HG02678 (cell line): ENCODE measurements at regions not wholly inside any gene's neighbourhood (a gene's known extent, or its start where the extent isn't known, plus 50 kb on each side); places are given as distances from the start of the nearest gene placed in this dataset.

ENCODE experiments used
- ATAC-seq: cut with Tn5 transposase; IDR thresholded peaks from one replicate; pipeline ENCODE4 v1.9.1; 2021; ENCODE audit warnings: mild to moderate bottlenecking, moderate library complexity; ENCODE audit not compliant: unreplicated experiment

DNA sequence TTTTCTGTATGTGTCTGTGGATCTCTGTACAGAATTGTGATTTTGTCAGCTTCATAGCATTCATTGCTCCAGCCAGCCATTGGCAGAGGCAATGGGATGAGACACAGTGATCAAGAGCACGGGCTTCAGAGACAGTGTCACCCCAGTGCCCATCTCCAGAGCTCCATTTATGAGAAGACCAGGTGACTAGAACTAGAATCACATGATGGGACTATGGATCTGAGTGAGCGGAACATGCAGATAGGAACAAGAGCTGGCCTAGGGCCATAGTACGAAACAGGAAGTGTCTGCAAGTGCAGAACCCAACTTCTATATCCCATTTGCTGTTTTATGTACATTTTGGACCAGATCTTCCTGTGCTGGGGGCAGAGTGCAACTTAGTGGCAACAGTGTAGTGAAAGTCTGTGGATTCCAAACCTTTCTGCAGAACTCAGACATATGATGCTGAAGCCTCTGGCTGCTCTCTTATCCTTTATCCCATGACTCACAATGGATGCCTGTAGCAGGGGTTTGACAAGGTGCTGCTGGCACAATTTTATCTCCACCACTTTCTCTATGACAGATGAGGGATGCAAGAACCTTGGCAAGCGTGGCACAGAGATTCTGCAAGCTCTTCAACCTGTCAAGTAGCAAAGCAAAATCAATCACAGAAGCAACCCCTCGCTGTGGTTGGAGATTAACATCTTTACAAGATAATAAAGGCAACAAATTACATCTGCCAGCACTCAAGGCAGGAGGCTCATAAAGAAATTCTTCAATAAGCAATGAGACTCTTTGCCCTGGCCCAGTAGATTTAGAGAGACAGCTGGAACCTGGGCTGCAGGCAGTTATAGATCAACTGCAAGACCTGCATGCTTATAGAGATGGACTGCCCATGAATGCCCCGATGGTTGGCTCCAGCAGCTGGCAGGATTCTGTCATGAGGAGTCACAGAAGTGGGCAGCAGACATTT, 681.3 kb downstream of the TNS3 start:
- no peak for ATAC-seq

DNA sequence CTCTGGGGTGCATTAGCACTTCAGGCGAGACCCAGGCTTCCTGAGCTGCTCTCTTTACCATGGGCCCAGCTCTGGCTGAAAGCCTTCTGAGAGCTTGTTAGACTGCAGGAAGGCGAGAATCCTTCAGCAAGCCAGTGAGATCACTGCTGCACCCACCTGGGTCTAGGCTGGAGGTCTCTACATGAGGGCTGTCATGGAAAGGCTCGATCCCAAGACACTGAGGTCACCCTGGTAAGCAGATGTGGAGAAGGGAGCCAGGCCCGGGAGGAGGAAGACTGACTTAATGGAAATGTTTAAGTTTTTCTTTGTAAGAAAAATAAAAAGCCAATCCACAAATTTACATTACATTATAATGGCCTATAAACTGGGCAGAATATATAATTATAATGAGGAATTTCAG, 684.5 kb downstream of the TNS3 start:
- ATAC-seq: no peak

DNA sequence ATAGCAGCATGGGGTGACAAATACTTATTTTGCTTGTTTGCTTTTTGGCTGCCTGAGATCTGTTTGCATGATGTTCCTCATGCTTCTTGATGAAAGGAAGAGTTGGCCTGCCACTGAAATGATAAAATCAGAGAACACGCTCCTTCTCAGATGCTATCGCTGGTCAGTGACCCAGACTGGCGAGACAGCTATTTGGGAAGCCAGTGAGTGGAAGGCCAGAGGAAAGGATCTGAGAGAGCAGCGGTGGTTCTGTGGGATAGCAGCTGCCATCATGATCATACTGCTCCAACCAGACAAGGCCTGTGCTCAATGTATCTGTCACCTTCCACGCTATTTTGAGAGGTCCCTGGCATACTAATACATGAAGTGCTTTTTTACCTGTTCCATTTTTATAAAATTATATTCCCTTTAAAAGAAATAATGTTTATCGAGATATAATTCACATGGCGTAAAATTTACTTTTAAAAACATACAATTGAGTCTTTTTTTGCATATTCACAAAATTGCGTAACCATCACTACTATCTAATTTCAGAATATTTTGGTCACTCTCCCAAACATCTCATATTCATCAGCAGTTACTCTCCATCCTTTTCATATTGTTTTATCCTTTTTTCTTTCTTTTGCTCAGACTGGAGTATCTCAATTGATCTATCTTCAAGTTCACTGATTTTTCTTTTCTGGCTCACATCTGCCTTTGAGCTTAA, 695.1 kb downstream of the TNS3 start:
- ATAC-seq: no peak

DNA sequence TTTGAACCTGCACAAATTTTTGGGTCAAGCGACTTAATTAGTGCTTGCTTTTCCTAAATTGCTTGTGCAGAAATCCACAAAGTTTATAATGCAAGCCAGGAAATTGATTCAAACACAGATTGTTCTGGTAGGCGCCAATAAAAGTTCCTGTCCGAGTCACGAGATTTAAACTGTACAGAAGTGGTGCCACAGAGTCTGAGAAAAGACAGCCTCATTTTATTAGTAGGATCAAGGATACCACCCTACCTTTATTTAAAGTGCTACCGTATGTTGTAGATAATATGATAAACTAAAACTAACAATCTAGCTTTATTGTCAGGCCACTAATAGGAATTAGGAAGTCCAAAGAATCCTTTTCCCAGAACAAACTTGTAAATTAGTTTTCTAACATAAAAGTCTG, 696.7 kb downstream of the TNS3 start:
- ATAC-seq: no peak

DNA sequence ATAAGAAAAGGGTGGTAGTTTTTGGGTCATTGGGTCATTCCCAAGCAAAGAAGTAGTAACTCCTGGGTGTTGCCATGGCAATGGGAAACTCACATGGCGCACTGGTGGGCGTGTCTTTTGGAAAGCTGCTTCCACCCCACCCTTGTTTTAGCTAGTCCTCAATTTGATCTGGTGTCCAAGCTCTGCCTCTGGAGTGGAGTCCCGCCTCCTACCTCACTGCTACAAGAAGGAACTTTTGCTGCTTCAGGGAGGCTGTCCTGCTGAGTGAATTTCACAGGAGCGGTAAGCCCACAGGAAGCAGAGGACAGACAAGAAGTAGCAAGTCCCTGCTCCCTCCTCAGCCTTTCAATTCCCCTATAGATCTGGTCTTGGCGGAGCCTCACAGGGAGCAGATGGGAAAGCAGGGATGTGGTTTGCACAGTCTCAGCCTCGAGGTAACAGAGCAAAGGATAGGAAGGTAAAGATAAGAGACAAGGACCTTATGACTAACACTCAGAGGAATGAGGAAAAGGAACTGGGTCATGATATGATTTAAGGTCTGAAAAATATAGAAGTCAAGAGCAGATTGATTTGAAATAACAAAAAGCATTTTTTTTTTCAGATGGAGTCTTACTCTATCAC, 700.3 kb downstream of the TNS3 start:
- ATAC-seq: no peak

DNA sequence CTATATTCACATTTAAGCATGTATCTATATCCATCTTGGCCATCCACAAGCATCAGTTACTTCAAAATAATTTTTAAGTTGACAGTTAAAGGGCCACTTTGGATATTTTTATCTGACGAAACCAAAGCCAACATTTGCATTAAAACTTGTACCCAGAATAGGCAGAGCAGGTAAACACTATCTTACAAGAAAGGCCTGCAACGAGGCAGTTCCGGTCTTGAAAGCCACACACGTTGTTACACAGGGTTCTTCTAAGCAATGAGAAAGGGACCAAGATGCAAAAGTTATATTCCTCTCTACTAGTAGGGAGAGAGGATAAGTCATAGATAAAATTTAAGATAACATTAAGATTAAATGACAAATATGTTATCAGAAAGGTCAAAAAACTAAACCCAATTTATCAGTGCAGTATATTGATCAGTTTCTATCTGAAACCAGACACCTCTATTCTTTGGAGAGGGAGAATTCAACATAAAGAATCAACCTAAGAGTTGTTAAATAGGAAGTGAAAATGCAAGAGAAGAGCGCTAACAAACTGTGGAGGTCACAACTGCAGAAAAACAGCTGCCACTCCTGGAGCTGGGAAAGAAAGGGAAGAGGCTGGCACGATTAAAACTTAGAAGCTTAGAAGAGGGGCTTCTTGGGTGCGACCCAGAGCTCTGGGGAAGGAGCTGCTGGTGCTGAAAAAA, 701.3 kb downstream of the TNS3 start:
- ATAC-seq: no peak

DNA sequence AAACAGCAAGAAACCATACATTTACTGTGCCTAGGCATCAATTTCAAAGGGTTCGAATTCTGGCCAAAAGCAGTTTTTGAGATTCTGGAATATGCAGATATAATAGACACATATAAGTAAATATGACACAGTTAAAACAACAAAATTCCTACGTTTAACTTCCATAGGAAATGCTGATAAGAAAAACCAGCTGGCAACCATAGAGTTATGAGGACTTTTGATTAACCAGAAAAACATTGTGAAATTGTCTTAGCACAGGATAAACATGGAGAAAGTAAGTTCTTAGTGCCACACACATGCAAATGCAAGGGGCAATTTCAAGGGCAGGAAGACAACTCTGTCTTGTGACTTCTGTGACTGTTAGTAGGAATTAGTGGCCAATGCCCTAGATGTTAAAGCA, 702.1 kb downstream of the TNS3 start:
- ATAC-seq: no peak

DNA sequence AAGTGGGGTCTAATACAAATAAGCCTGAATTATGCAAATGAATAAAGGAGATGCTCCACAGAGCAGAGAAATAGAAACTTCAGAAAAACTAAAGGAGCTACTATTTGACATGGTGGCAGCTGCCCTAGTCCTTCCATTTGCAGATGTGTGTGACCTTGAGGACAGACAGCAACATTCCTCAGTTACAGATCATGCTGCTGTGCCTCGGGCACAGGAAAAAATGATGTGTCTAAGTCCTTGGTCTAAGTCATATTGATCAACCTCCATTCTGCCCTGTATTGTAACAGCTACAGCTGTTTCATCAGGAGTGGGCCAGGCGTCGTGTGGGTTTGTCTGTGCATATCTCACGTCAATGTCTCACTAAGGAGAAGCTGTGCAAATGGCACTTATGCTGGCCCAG, 710.4 kb downstream of the TNS3 start:
- ATAC-seq: no peak

DNA sequence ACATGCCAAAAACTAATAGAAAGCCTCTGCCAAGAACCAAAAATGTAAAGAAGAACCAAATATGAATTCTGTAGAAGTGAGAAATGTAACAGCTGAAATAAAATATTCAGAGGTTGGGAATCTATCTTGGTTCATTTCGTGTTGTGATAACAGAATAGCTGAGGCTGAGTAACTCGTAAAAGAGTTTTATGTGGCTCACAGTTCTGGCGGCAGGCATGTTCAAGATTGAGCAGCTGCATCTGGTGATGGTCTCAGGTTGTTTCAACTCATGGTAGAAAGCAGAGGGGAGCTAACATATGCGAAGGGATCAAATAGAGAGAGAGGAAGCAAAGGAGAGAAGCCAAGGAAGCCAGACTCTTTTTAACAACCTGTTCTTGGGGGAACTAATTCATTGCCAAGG, 717.2 kb downstream of the TNS3 start:
- no peak for ATAC-seq

DNA sequence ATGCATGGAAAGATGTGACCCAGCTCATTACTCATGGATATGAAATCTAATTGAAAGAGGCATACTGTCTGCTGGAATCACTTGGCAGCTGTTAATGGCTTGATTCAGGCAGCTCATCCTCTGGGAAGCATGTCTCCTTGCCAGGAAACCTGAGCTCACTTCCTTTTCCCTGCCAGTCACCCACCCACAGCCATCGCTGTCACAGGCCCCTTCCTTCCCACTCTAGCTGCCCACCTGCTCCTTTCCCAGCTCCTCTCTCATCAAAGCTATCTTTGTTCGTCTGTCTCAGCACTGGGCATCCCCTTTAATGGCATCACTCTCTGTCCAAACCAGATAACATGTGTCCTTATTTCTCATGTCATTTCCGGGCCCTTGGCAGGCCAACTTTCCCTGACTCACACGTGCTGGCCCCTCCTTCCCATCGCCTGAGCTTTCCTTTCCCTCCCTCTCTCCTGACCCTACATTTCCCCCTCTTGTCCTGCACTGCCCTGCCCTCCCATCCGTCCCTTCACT, 721.9 kb downstream of the TNS3 start:
- ATAC-seq: no peak

DNA sequence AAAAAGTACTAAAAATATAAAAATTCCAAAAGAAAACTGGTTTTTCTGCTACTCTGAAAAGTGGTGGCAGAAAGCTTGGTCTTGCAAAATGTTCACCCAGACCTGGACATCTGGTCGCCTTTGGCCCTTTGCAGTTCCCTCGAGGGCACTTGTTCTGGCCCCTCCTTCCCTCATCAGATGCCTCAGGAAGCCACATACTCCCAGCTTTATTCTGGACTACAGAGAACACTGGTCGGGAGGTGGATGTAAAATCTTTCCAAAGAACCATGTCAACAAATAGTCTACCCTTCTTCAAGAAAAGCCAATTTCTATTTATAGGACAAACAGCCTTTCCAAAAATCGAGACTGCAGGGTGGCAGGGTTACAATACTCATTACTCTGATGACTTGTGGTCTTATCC, 726.1 kb downstream of the TNS3 start:
- no peak for ATAC-seq

DNA sequence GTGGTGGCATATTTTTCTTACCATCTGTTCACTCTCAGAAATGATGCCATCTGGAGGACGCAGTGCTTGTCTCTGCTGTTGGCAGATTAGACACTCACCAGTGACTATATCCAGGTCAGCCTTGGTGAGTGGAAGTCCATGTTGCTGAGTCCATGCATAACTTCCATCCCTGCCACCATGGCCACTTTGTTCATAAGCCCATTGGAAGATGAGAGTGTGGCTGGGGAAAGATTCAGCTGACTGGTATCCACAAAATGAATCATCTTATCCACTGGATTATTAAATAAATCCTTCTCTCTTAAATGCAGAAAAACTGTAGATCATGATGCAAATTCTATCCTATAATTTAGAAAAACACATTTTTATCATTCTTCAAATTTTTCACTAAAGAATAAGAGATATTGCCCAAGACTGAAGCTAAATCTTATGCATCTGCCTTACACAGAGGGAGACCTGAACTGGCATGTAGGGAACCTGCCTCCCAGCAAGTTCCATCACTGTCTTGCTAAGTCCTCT, 726.9 kb downstream of the TNS3 start:
- no peak for ATAC-seq

DNA sequence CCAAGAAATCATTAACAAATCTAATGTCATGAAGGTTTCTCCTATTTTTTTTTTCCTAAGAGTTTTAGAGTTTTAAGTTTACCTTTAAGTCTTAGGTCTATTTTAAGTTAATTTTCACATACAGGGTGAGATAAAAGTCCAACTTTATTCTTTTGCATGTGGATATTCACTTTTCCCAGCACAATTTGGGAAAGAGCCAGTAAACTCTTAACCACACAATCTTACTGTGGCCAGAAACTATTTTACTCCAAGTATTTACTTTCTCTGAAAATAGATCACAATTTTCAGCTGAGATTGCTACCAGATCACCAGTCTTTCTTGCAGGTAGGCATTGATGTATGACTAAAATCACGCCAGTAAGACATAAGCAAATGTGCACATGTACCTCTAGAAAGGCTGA, 728.5 kb downstream of the TNS3 start:
- no peak for ATAC-seq

DNA sequence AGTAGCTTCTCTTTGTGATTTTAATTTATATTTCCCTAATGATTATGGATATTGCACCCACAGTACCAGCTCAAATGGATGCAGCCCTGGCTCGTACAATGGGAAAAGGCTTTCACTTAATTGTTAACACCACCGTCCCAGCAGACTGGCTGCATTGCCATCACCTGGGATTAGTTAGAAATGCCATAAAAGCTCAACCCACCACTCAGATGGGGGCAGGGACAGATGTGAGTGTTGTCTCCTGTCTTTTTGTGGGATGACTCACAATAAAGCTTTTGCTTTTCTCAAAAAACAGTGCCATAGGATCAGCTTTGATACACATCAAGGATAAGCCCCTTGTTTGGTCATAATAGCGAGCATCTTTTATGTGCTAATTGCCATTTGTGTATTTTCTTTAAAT, 729.1 kb downstream of the TNS3 start:
- no peak for ATAC-seq

DNA sequence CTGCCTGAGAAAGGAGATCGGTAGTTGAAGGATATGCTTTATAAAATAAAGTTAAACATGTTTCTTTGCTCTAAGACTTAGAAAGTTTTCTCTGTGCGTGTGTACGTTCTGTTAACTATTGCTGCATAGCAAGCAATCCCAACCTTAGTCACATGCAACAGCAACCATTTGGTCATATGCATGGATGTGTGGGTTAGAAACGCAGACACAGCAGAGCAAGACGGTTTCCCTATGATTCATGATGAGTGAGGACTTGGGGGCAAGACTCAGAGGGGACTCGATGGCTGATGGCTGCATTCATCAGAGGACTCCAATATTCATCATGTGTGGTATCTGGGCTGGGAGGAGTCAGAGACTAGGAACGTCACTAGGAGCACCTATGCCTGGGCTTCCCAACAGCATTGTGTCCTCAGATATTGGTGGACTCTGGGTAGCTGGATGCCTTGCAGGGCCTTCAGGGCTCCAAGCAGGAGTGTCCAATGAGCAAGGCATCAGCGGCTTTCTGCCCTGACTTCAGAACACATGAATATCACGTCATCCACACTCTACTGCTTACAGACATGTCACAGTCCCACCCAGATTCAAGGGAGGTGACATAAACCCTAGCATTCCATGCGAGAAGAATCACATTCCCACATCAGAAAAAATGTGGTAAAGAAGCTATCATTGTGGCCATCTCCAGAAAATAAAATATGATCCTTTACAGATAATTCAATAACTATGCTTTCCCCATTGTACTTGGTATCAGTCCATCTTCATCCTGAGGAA, 731.2 kb downstream of the TNS3 start:
- no peak for ATAC-seq

DNA sequence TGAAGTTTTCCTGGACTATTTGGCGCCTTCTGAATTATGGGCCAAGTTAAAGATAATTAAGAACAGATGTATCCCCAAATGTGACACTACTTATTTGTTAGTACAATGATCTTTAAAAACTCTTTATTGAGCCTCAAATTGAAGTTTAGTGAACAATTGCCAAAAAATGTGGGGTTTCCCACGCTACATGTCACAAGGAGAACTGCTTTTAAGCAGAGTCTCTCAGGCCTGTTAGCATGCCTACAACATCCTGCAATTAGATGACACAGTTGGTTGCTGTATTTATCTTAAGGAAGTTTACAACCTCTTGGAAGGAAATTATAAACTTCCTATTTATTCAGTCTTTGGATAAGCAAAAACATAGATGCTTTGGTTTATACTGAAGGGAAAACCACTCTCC, 733.0 kb downstream of the TNS3 start:
- ATAC-seq: no peak

DNA sequence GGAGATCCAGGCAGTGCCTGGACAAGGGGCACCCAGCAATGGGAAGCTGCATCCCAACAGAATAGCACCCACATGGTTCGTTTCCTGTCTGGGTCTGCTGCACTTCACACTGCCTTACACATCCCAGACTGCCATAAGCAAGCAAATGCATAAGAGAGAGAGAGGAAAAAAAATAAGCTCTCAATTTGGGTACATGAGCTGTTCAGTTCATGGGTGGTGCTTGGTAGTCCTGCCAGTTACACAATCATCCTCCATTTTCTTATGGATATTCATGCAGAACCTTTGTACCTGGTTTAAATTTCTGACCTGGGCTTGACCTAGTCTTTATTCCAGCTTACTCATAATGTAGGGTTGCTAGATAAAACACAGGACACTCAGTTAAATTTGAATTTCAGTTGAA, 733.6 kb downstream of the TNS3 start:
- no peak for ATAC-seq

DNA sequence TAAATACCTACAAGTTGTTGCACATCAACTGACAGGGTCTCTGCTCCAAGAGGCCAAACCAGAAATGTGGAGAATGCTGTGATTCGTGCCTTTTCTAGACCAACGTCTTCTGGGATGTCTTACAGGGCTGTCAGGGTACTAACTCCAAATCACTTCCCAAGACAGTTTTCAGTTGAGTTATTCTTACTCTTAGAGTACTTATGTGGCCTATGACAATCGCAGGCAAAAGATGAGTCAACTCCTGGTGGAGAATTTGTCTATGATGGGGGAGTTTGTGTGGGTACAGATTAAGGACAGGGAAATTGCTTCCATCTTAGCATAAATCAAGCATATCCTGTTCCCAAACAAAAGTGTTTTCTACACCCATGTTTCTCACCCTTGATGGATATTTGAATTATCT, 734.8 kb downstream of the TNS3 start:
- ATAC-seq: no peak

DNA sequence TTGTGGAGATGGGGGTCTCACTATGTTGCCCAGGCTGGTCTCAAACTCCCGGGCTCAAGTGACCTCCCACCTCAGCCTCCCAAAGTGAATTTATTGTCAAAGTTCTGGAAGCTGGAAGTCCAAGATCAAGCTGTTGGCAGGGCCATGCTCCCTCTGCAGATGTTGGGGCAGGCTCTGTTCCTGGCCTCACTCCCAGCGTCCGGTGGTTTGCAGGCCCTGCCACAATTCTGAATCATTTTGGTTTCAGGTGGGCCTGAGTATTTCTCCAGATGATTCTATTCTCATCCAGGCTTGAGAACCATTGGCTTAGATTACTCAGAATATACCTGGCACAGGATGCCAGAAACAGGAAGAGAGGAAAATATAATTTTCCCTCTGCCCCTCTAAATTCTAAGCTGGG, 737.4 kb downstream of the TNS3 start:
- ATAC-seq: no peak

DNA sequence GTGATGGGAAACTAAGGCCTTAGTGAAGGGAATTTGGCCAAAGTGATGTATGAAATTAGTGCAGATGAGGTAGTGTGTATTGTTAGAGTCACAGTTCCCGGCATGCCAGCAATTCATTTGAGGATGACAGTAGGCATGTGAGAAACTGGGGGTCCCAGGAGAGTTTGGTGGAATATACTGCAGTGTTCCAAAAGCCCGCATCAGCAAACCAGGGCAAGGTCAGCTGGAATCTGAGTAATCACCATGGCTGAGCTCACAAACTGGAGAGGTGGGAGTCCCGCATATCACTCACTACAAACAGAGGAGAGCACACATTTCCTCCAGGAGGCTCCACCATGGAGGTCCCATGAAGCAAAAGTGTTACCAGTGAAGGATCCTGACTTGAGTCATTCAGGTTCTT, 740.7 kb downstream of the TNS3 start:
- ATAC-seq: no peak
